T-cell (primary cell): ENCODE measurements at regions not wholly inside any gene's neighbourhood (a gene's known extent, or its start where the extent isn't known, plus 50 kb on each side); places are given as distances from the start of the nearest gene placed in this dataset.

Experiments
- ATAC-seq, 4 experiments: fragments of 200-7000 bp in 3 of 4; fragments of 150-1000 bp in 1 of 4; cut with Tn5 transposase; replicated peaks in 1 of 4; 1 replicate in 3 of 4; 2 replicates in 1 of 4; pipeline ENCODE4 v1.10.0; 2021; ENCODE audit warnings: moderate library complexity in 3 of 4, mild to moderate bottlenecking in 2 of 4, moderate number of reproducible peaks in 1 of 4
- CTCF ChIA-PET, 2 donors: fragments of 300-600 bp; sonication (Branson Sonifier 250); formaldehyde crosslinking; loops; one replicate each; lab custom pipeline; 2022; ENCODE audit warnings: antibody characterized with exemption in 2 of 2; lab: Charles Lee
- POLR2A ChIA-PET, 2 donors: fragments of 300-600 bp; sonication (Branson Sonifier 250); formaldehyde crosslinking; loops; one replicate each; lab custom pipeline; 2022; ENCODE audit warnings: antibody characterized with exemption in 2 of 2; lab: Charles Lee
- DNase-seq, 35 experiments: peaks; one replicate each; pipeline versions ENCODE4 v3.0.0 to v3.0.0-alpha.2; 2013 to 2023
- H3K27ac ChIP-seq: one replicate; pipeline ENCODE4 v1.5.1; 2013; ENCODE audit warnings: low read length
- H3K27me3 ChIP-seq, 2 experiments: replicated peaks in 1 of 2; 1 replicate in 1 of 2; 2 replicates in 1 of 2; pipeline versions ENCODE4 v1.6.1 to v1.7.0; 2013; ENCODE audit warnings: low read length in 1 of 2, mixed read lengths in 1 of 2; ENCODE audit not compliant: control insufficient read depth in 2 of 2, insufficient read depth in 2 of 2; ENCODE audit errors: extremely low read depth in 1 of 2
- H3K36me3 ChIP-seq, 2 donors: 1 replicate in 1 of 2; 2 replicates in 1 of 2; pipeline versions ENCODE4 v1.6.1 to v1.7.0; 2013; ENCODE audit warnings: low read length in 1 of 2; ENCODE audit not compliant: control insufficient read depth in 2 of 2, insufficient read depth in 1 of 2; ENCODE audit errors: extremely low read depth in 1 of 2
- H3K4me1 ChIP-seq, 2 experiments: 1 replicate in 1 of 2; 2 replicates in 1 of 2; pipeline versions ENCODE4 v1.6.1 to v1.7.0; 2013; ENCODE audit warnings: low read length in 2 of 2, mixed read lengths in 1 of 2; ENCODE audit not compliant: insufficient read depth in 2 of 2, control insufficient read depth in 1 of 2; ENCODE audit errors: extremely low read depth in 1 of 2
- H3K4me3 ChIP-seq, 2 donors: 1 replicate in 1 of 2; 2 replicates in 1 of 2; pipeline versions ENCODE4 v1.5.1 to v1.7.0; 2013; ENCODE audit warnings: mild to moderate bottlenecking in 2 of 2, low read length in 1 of 2, moderate library complexity in 1 of 2; ENCODE audit not compliant: control insufficient read depth in 1 of 2; ENCODE audit errors: extremely low read depth in 1 of 2
- H3K9me3 ChIP-seq: 2 replicates; pipeline ENCODE4 v1.7.0; 2013
- H3K27ac Mint-ChIP-seq, 2 donors: one replicate each; pipeline ENCODE4 v1.8.0; 2020 to 2021; ENCODE audit warnings: mild to moderate bottlenecking in 2 of 2, mixed read lengths in 2 of 2
- H3K27me3 Mint-ChIP-seq, 2 donors: one replicate each; pipeline ENCODE4 v1.8.0; 2021 to 2022; ENCODE audit warnings: mixed read lengths in 2 of 2
- H3K36me3 Mint-ChIP-seq: one replicate; pipeline ENCODE4 v1.8.0; 2021; ENCODE audit warnings: mixed read lengths
- H3K4me1 Mint-ChIP-seq, 3 donors: one replicate each; pipeline ENCODE4 v1.8.0; 2020 to 2022; ENCODE audit warnings: mixed read lengths in 3 of 3, mild to moderate bottlenecking in 1 of 3
- H3K4me3 Mint-ChIP-seq, 3 donors: one replicate each; pipeline ENCODE4 v1.8.0; 2020 to 2022; ENCODE audit warnings: mild to moderate bottlenecking in 3 of 3, mixed read lengths in 3 of 3, moderate library complexity in 3 of 3
- H3K9me3 Mint-ChIP-seq, 3 donors: one replicate each; pipeline ENCODE4 v1.8.0; 2020 to 2022; ENCODE audit warnings: mixed read lengths in 3 of 3
- WGBS: methylation state at CpG from one replicate; pipeline ENCODE4 v1.1.5; 2013; ENCODE audit warnings: missing lambda C conversion rate; ENCODE audit not compliant: insufficient coverage; 5-methylcytosine and 5-hydroxymethylcytosine counted together

DNA sequence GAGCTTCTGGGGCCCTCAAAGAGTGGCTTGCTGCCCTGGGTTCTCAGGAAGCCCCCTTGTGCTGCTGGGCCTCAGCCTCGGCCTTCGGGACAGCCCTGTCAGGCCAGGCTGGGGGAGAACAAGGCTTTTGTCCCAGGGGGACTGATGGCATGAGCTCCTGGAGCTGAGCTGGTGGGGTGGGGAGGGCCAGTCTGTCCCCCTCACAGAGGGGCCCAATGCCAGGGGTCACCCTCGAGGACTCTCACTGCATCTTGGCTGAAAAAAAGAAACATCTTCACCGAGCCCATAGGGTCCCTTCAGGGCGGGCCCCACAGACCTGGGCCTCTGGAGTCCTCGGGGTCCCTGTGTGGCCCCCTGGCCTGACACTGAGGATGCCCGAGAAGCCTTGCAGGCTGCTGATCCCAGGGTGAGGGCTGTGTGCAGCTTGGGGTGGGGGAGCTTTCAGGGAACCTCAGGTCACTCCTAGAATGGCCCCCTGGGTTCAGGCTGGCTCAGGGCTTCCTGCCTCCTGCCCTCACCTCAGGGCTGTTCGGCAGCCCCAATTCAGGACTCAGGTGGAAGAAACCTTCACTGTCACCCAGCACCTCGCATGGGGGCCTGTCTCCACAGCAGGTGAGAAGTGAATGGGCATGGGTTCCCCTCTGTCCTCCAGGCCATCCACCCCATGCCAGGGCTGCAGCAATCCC is 90.5 kb downstream of the TNFRSF13B start:
- Histone ChIP-seq H3K9me3 (no peaks in the 10 kb centered on the region), H3K27ac (no peak overlapping the region), H3K27me3 (peaks cover 0 to 25% of the 10 kb centered on the region in 2 experiments), H3K4me1 (no peaks in the 10 kb centered on the region), H3K36me3 (no peaks in the 10 kb centered on the region), H3K4me3 (no peak overlapping the region)
- Mint-ChIP-seq H3K9me3 (peaks cover 0 to 11% (median 0%) of the 10 kb centered on the region in 3 donors), H3K27ac (no peak overlapping the region), H3K4me3 (no peak overlapping the region), H3K27me3 (peaks cover 0 to 8% of the 10 kb centered on the region in 2 donors), H3K4me1 (no peaks in the 10 kb centered on the region), H3K36me3 (no peaks in the 10 kb centered on the region)
- ChIA-PET CTCF (no interaction called here), POLR2A (no interaction called here)
- ATAC-seq = no peak
- 80% methylated on average over 2 of the region's 9 CpGs for WGBS
- no peak for DNase-seq

DNA sequence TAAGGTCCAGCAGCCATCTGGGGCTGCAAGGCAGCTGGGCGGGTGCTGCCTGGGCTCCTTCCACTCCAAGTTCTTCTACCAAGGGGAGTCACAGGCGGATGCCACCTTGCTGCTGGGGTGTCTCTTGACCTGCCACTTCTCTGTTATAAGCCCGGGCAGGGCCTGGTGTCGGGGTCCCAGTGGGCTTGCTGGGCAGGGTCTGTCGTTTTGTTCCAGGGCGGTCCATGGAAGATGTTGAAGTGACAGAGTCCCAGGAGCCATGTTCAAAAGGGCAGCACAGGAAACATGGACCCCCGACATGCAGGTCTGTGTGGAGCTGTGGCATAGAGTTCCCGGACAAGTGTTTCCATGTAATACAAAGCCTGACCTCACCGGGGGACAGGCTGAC is 91.1 kb downstream of the TNFRSF13B start:
- Histone ChIP-seq H3K9me3 (no peaks in the 10 kb centered on the region), H3K4me3 (no peak overlapping the region), H3K4me1 (no peaks in the 10 kb centered on the region), H3K27ac (no peak overlapping the region), H3K36me3 (no peaks in the 10 kb centered on the region), H3K27me3 (peaks cover 0 to 25% of the 10 kb centered on the region in 2 experiments)
- Mint-ChIP-seq H3K36me3 (no peaks in the 10 kb centered on the region), H3K4me1 (no peaks in the 10 kb centered on the region), H3K4me3 (no peak overlapping the region), H3K9me3 (peaks cover 0 to 11% (median 0%) of the 10 kb centered on the region in 3 donors), H3K27me3 (peaks cover 0 to 8% of the 10 kb centered on the region in 2 donors), H3K27ac (no peak overlapping the region)
- ATAC-seq (no peak), DNase-seq (no peak)
- CTCF ChIA-PET = no interaction called here
- 88% methylated on average over 9 of the region's 9 CpGs for WGBS
- POLR2A ChIA-PET = no interaction called here

DNA sequence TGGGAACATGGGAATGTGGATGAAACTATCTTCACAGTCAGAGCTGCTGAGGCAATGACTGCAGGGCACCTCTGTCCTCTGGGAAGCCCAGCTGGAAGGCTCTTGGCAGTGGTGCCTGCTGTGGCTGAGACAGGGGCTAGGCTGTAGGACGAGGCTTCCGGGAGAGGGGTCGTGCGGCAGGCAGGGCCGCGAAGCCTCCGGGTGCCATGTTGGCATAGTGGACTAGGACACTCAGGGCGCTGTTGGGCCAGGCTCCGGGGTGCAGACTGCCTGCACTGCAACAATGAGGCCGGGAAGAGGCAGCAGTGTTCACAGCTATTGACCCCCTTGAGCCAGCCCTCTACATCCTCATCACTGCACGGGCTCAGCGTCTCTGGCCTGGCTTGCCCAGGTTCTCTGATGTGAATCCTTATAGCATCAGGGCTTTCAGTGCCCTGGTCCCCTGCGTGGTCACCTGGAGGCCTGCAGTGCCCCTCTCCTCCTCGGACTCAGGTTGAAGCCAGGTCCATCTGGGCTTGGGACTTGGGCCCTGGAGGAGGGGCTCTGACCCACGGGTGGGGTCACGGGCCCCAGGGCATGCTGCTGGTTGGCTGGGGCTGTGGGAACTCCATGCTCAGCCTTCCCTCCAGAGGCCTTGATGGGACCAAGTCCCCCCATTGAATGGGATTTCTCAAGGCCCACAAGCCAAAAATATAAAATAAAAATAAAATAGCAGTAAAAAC is 91.6 kb downstream of the TNFRSF13B start:
- Mint-ChIP-seq H3K9me3 (peaks cover 0 to 11% (median 0%) of the 10 kb centered on the region in 3 donors), H3K36me3 (no peaks in the 10 kb centered on the region), H3K27me3 (peaks cover 0 to 8% of the 10 kb centered on the region in 2 donors), H3K4me1 (no peaks in the 10 kb centered on the region), H3K27ac (no peak overlapping the region), H3K4me3 (no peak overlapping the region)
- DNase-seq = no peak
- POLR2A ChIA-PET = no interaction called here
- Histone ChIP-seq H3K4me3 (no peak overlapping the region), H3K9me3 (no peaks in the 10 kb centered on the region), H3K36me3 (no peaks in the 10 kb centered on the region), H3K27ac (no peak overlapping the region), H3K27me3 (peaks cover 0 to 27% of the 10 kb centered on the region in 2 experiments), H3K4me1 (no peaks in the 10 kb centered on the region)
- no peak for ATAC-seq
- CTCF ChIA-PET = no interaction called here
- 85% methylated on average over 10 of the region's 16 CpGs for WGBS

DNA sequence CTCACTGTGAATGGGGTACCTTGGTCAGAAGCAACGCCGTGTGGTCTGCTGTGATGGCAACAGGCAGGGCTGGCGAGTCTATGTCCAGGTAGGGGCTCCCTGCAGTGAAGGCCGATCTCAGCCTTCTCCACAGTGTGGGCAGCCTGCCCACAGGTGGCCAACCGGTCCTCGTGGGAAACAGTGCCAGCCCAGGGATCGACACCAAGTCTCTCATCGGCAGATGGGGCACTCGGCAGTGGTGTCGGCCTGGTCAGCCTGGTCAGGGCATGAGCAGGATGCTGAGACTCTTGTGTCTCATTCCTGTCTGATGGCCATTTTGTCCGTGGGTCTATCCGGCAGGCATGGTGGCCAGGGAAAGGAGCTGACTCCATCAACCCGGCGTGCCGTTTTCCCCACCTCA is 92.2 kb downstream of the TNFRSF13B start:
- 89% methylated on average over 11 of the region's 15 CpGs for WGBS
- H3K27ac Mint-ChIP-seq = no peak overlapping the region
- H3K4me3 ChIP-seq = no peak overlapping the region
- no peaks in the 10 kb centered on the region for H3K36me3 ChIP-seq
- ATAC-seq (no peak), DNase-seq (no peak)
- H3K9me3 Mint-ChIP-seq = peaks cover 0 to 11% (median 0%) of the 10 kb centered on the region in 3 donors
- POLR2A ChIA-PET = no interaction called here
- H3K36me3 Mint-ChIP-seq = no peaks in the 10 kb centered on the region
- H3K27ac ChIP-seq = no peak overlapping the region
- H3K4me1 ChIP-seq = no peaks in the 10 kb centered on the region
- CTCF ChIA-PET = no interaction called here
- no peak overlapping the region for H3K4me3 Mint-ChIP-seq
- H3K27me3 Mint-ChIP-seq = peaks cover 0 to 8% of the 10 kb centered on the region in 2 donors
- H3K27me3 ChIP-seq = peaks cover 0 to 29% of the 10 kb centered on the region in 2 experiments
- no peaks in the 10 kb centered on the region for H3K4me1 Mint-ChIP-seq
- no peaks in the 10 kb centered on the region for H3K9me3 ChIP-seq

DNA sequence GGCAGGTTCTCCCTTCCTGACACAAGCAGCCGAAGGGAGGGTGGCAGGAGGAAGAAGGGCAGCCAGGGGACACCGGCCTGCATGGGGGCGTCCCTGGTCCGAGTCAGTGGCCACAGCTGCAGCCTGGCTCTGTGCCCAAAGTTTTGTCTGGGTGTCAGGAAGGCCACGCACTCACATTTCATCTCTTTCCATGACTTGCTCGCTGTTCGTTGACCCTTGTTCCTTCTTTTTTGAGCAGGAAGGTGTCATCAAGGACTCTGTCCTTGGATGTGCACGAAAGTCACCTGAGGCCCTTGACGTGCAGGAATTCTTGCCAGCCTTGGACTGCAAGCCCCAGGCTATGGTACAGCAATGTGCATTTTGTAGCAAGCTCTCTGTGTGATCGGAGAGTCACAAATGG is 93.3 kb downstream of the TNFRSF13B start:
- WGBS = 73% methylated on average over 9 of the region's 10 CpGs
- ATAC-seq (no peak), DNase-seq (no peak)
- peaks cover 0 to 8% of the 10 kb centered on the region in 2 donors for H3K27me3 Mint-ChIP-seq
- H3K27ac Mint-ChIP-seq = no peak overlapping the region
- H3K4me1 Mint-ChIP-seq = no peaks in the 10 kb centered on the region
- no peaks in the 10 kb centered on the region for H3K4me1 ChIP-seq
- peaks cover 0 to 11% (median 0%) of the 10 kb centered on the region in 3 donors for H3K9me3 Mint-ChIP-seq
- no peak overlapping the region for H3K27ac ChIP-seq
- no peaks in the 10 kb centered on the region for H3K36me3 Mint-ChIP-seq
- H3K9me3 ChIP-seq = no peaks in the 10 kb centered on the region
- POLR2A ChIA-PET = no interaction called here
- H3K4me3 ChIP-seq = no peak overlapping the region
- peaks cover 0 to 32% of the 10 kb centered on the region in 2 experiments for H3K27me3 ChIP-seq
- no peaks in the 10 kb centered on the region for H3K36me3 ChIP-seq
- H3K4me3 Mint-ChIP-seq = no peak overlapping the region
- CTCF ChIA-PET = no interaction called here

DNA sequence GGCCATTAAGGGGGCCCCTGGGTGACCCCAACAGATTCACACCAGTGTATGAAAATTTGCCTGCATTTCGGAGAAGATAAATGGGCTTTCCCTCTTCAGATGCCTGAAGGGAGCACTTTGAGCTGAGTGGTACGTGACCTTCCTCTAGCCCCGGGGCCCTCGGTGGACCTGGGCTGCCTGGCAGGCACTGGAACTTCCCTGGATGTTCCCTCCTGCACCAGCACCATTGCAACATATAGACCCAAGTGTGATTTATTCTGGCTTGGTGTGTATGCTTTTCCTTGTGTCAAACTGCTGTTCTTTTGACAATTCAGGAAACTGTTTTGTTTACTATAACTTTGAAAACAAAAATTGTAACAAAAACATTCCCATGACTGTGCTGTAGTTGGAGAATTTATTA is 93.8 kb downstream of the TNFRSF13B start:
- Mint-ChIP-seq H3K27ac (no peak overlapping the region), H3K9me3 (peaks cover 0 to 11% (median 0%) of the 10 kb centered on the region in 3 donors), H3K27me3 (peaks cover 0 to 8% of the 10 kb centered on the region in 2 donors), H3K36me3 (no peaks in the 10 kb centered on the region), H3K4me3 (no peak overlapping the region), H3K4me1 (no peaks in the 10 kb centered on the region)
- Histone ChIP-seq H3K4me3 (no peak overlapping the region), H3K9me3 (no peaks in the 10 kb centered on the region), H3K27ac (no peak overlapping the region), H3K27me3 (peaks cover 0 to 37% of the 10 kb centered on the region in 2 experiments), H3K36me3 (no peaks in the 10 kb centered on the region), H3K4me1 (no peaks in the 10 kb centered on the region)
- POLR2A ChIA-PET = no interaction called here
- ATAC-seq (no peak), DNase-seq (no peak)
- CTCF ChIA-PET = no interaction called here
- 91% methylated on average over 1 of the region's 4 CpGs for WGBS
